A673 (cell line): ENCODE measurements at regions not wholly inside any gene's neighbourhood (a gene's known extent, or its start where the extent isn't known, plus 50 kb on each side); places are given as distances from the start of the nearest gene placed in this dataset.

Experiments
- BruUV-seq: library from RNA; stranded (reverse); fragments of 400-500 nt; replicated peaks from 2 replicates; lab custom pipeline; 2021; lab: Mats Ljungman, UMichigan
- CTCF ChIA-PET: fragments of 300-600 bp; sonication (Branson Sonifier 250); formaldehyde crosslinking; loops from one replicate; lab custom pipeline; 2022; ENCODE audit warnings: antibody characterized with exemption; lab: Charles Lee
- POLR2A ChIA-PET: fragments of 300-600 bp; sonication (Branson Sonifier 250); formaldehyde crosslinking; loops from one replicate; lab custom pipeline; 2022; ENCODE audit warnings: antibody characterized with exemption; ENCODE audit not compliant: low non-redundant PET; lab: Charles Lee
- DNase-seq: peaks from one replicate; pipeline ENCODE4 v3.0.0-alpha.2; 2015; ENCODE audit warnings: low spot score
- H3K27ac ChIP-seq: fragments of 200-600 bp; sonication (generic); 2 replicates; pipeline ENCODE4 v1.5.1; 2016; ENCODE audit warnings: mixed run types, low read depth, mild to moderate bottlenecking, mixed read lengths, antibody characterized with exemption, low read length; ENCODE audit not compliant: poor library complexity, severe bottlenecking
- H3K27me3 ChIP-seq: fragments of 200-600 bp; sonication (generic); replicated peaks from 2 replicates; pipeline ENCODE4 v1.6.1; 2017; ENCODE audit warnings: mixed run types, low read depth, mild to moderate bottlenecking, mixed read lengths, antibody characterized with exemption, low read length; ENCODE audit not compliant: insufficient read depth, poor library complexity
- H3K36me3 ChIP-seq: fragments of 200-600 bp; sonication (generic); 2 replicates; pipeline ENCODE4 v1.6.1; 2016; ENCODE audit warnings: mixed run types, mild to moderate bottlenecking, mixed read lengths, antibody characterized with exemption, low read length; ENCODE audit not compliant: insufficient read depth, poor library complexity, severe bottlenecking
- H3K4me1 ChIP-seq: fragments of 200-600 bp; sonication (generic); 2 replicates; pipeline ENCODE4 v1.6.1; 2017; ENCODE audit warnings: mixed run types, mild to moderate bottlenecking, mixed read lengths, antibody characterized with exemption, low read length; ENCODE audit not compliant: insufficient read depth, poor library complexity, severe bottlenecking
- H3K4me3 ChIP-seq: fragments of 200-600 bp; sonication (generic); 2 replicates; pipeline ENCODE4 v1.5.1; 2016; ENCODE audit warnings: low read depth, mixed run types, mild to moderate bottlenecking, mixed read lengths, low read length; ENCODE audit not compliant: poor library complexity, severe bottlenecking
- H3K9me3 ChIP-seq: fragments of 200-600 bp; sonication (generic); 2 replicates; pipeline ENCODE4 v1.6.1; 2016; ENCODE audit warnings: mixed run types, low read depth, mild to moderate bottlenecking, mixed read lengths, antibody characterized with exemption, low read length; ENCODE audit not compliant: poor library complexity, severe bottlenecking
- CTCF ChIP-seq: fragments of 300-800, 200-600 bp; sonication (generic); conservative IDR thresholded peaks from 2 replicates; pipeline ENCODE4 v1.5.1; 2017; ENCODE audit warnings: low read depth, mild to moderate bottlenecking, antibody characterized with exemption, low read length, moderate library complexity, mixed read lengths
- EZH2 ChIP-seq: fragments of 200-600 bp; sonication (generic); IDR thresholded peaks from 2 replicates; pipeline ENCODE4 v1.6.1; 2017; ENCODE audit warnings: borderline replicate concordance, low read depth, mild to moderate bottlenecking, mixed read lengths, antibody characterized with exemption, low read length; ENCODE audit not compliant: poor library complexity, severe bottlenecking
- intact Hi-C: fragments of 100-400 bp; cut with micrococcal nuclease; formaldehyde crosslinking; loops from one replicate; pipeline ENCODE4 v1.10.0; 2022; ENCODE audit not compliant: unreplicated experiment

- POLR2A ChIA-PET: no interaction called here
- no peak overlapping the region for H3K4me3 ChIP-seq
- CTCF ChIA-PET: no interaction called here
- intact Hi-C loops: no loop called here
- no peaks in the 10 kb centered on the region for H3K27me3 ChIP-seq
- no peak for DNase-seq
- peaks cover 3% of the 10 kb centered on the region for H3K4me1 ChIP-seq
- no peaks in the 10 kb centered on the region for H3K9me3 ChIP-seq
- BruUV-seq: no TSS peak
- TF ChIP-seq EZH2: no peak
- H3K36me3 ChIP-seq: no peaks in the 10 kb centered on the region
- H3K27ac ChIP-seq: no peak overlapping the region
Observed at GRCh38 chr3:159823780-159824179, 164.9 kb upstream of the IL12A start.

- Histone ChIP-seq H3K27me3 (no peaks in the 10 kb centered on the region), H3K4me1 (peaks cover 8% of the 10 kb centered on the region), H3K4me3 (no peak overlapping the region), H3K36me3 (no peaks in the 10 kb centered on the region), H3K27ac (no peak overlapping the region), H3K9me3 (no peaks in the 10 kb centered on the region)
- no TSS peak for BruUV-seq
- no peak for DNase-seq
- intact Hi-C loops: no loop called here
- TF ChIP-seq CTCF: no peak
- no peak for TF ChIP-seq EZH2
- CTCF ChIA-PET: no interaction called here
- POLR2A ChIA-PET: no interaction called here
Observed at GRCh38 chr3:159824333-159824732, 164.3 kb upstream of the IL12A start.

- Histone ChIP-seq H3K4me3 (no peak overlapping the region), H3K9me3 (no peaks in the 10 kb centered on the region), H3K36me3 (no peaks in the 10 kb centered on the region), H3K4me1 (peaks cover 18% of the 10 kb centered on the region), H3K27me3 (no peaks in the 10 kb centered on the region), H3K27ac (no peak overlapping the region)
- intact Hi-C loops: no loop called here
- ChIA-PET POLR2A (no interaction called here), CTCF (no interaction called here)
- DNase-seq: no peak
- BruUV-seq: no TSS peak
- no peak for TF ChIP-seq CTCF
- no peak for TF ChIP-seq EZH2
Observed at GRCh38 chr3:159825216-159825854, 163.3 kb upstream of the IL12A start.

- ChIA-PET POLR2A (no interaction called here), CTCF (interaction anchor here (0.7 to 2.5 kb wide), 7 partner anchors 8 to 178 kb away, joined by 3 to 14 read pairs (median 3); no protein-coding TSS in a partner anchor)
- H3K4me3 ChIP-seq: no peak overlapping the region
- TF ChIP-seq CTCF (peak; percentile 71), EZH2 (no peak)
- DNase-seq: peak; percentile 78
- intact Hi-C loops: loop anchor here (2.0 kb wide), 3 partner anchors 44 to 178 kb away; no protein-coding TSS in a partner anchor
- no peaks in the 10 kb centered on the region for H3K9me3 ChIP-seq
- no TSS peak for BruUV-seq
- no peaks in the 10 kb centered on the region for H3K27me3 ChIP-seq
- peak overlapping the region; percentile 51 for H3K27ac ChIP-seq
- H3K4me1 ChIP-seq: peaks cover 23% of the 10 kb centered on the region
- H3K36me3 ChIP-seq: no peaks in the 10 kb centered on the region
Observed at GRCh38 chr3:159828542-159828943, 160.1 kb upstream of the IL12A start.
